ENCODE measurements at regions not wholly inside any gene's neighbourhood (a gene's known extent, or its start where the extent isn't known, plus 50 kb on each side); places are given as distances from the start of the nearest gene placed in this dataset.
"Not testable (repeated sequence)": the region's sequence is repeated elsewhere in the genome, so short reads cannot be mapped to it uniquely, and the experiment has no call there.

DNA sequence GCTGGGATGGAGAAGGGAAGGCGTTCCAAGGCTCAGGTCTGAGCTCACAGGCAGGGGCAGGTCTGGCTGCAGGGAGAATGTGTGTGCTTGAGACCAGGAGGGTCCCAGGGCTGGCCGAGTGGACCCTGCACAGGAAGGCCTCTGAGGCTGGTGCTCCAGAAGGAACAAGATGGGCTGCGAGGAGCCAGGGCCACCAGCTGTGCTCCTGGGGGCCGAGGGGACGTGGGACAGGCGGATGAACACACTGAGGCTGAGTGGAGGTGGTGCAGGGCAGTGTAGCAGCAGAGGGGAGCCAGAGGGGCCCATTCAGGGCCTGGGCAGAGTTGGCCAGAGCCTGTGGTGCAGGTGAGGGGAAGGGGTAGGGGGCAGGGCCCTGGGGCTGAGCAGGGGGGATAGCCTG is 249.7 kb downstream of the TMEM121 start:
- H4K91ac ChIP-seq (ENCODE audit: low read depth, low read length); H3K79me2 ChIP-seq (ENCODE audit: control insufficient read depth, insufficient read depth, low read length, poor library complexity); H3K79me1 ChIP-seq (ENCODE audit: low read length); H3K4me3 ChIP-seq (ENCODE audit: low read depth, low read length); H3K4me2 ChIP-seq (ENCODE audit: low read length); H3K14ac ChIP-seq (ENCODE audit: low read length); H3K4ac ChIP-seq (ENCODE audit: low read depth, low read length); H4K12ac ChIP-seq (ENCODE audit: low read depth, low read length); DNase-seq; H3K27ac ChIP-seq (ENCODE audit: low read depth, low read length); H2BK12ac ChIP-seq (ENCODE audit: low read length); H3K23ac ChIP-seq (ENCODE audit: low read length); H3K36me3 ChIP-seq (ENCODE audit: control insufficient read depth in 1 of 2, insufficient read depth in 2 of 2, low read length in 2 of 2); H3K27me3 ChIP-seq (ENCODE audit: insufficient read depth, low read length); H3K9ac ChIP-seq (ENCODE audit: low read length); H2AK5ac ChIP-seq (ENCODE audit: low read length); H3K4me1 ChIP-seq (ENCODE audit: control insufficient read depth in 1 of 2, insufficient read depth in 2 of 2, low read length in 2 of 2); H2BK5ac ChIP-seq (ENCODE audit: low read depth, low read length, poor library complexity); H2AFZ ChIP-seq (ENCODE audit: insufficient read depth, low read length, poor library complexity); H3K18ac ChIP-seq (ENCODE audit: low read length); H2BK120ac ChIP-seq (ENCODE audit: insufficient read depth, low read length, poor library complexity); H4K8ac ChIP-seq (ENCODE audit: low read depth, low read length): not testable (repeated sequence)
- H3K9me3 ChIP-seq (ENCODE audit: insufficient read depth, low read depth, low read length) = peaks cover 45% of the 10 kb centered on the region
- no CpG with 5 or more reads among the region's 6 CpGs for WGBS (ENCODE audit: extremely low coverage, insufficient coverage, insufficient read length)

DNA sequence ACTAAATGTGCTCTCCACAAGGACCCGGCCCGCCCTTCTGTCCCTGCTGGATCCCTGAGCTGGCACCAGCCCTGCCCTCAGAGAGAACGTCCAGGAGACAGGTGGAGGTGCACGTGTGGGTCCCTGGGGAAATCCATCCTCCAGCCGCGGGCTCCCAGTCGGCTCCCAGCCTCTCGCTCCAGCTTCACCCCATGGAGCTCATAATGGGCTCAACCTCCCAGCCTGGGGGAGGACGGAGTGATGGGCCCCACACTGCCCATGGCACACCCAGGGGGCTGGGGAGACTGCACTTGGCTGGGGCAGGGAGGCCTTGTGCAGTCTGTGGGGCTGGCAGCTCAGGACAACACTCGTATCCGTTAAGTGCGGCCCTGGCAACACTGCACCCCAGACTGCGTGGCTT is 250.5 kb downstream of the TMEM121 start:
- H4K12ac ChIP-seq (ENCODE audit: low read depth, low read length) = no peak overlapping the region
- H2BK120ac ChIP-seq (ENCODE audit: insufficient read depth, low read length, poor library complexity) = no peak overlapping the region
- H2BK5ac ChIP-seq (ENCODE audit: low read depth, low read length, poor library complexity) = no peak overlapping the region
- H4K8ac ChIP-seq (ENCODE audit: low read depth, low read length) = no peak overlapping the region
- no peak for DNase-seq
- no peaks in the 10 kb centered on the region for H3K4me1 ChIP-seq (ENCODE audit: control insufficient read depth in 1 of 2, insufficient read depth in 2 of 2, low read length in 2 of 2)
- no peak overlapping the region for H2AFZ ChIP-seq (ENCODE audit: insufficient read depth, low read length, poor library complexity)
- H3K9me3 ChIP-seq (ENCODE audit: insufficient read depth, low read depth, low read length) = peaks cover 41% of the 10 kb centered on the region
- H3K36me3 ChIP-seq (ENCODE audit: control insufficient read depth in 1 of 2, insufficient read depth in 2 of 2, low read length in 2 of 2) = no peaks in the 10 kb centered on the region
- H3K14ac ChIP-seq (ENCODE audit: low read length) = no peak overlapping the region
- H3K79me1 ChIP-seq (ENCODE audit: low read length) = no peaks in the 10 kb centered on the region
- H3K4me2 ChIP-seq (ENCODE audit: low read length) = no peak overlapping the region
- no peak overlapping the region for H2AK5ac ChIP-seq (ENCODE audit: low read length)
- no peaks in the 10 kb centered on the region for H3K27me3 ChIP-seq (ENCODE audit: insufficient read depth, low read length)
- no peak overlapping the region for H2BK12ac ChIP-seq (ENCODE audit: low read length)
- H3K4ac ChIP-seq (ENCODE audit: low read depth, low read length) = no peak overlapping the region
- no peak overlapping the region for H3K23ac ChIP-seq (ENCODE audit: low read length)
- no CpG with 5 or more reads among the region's 13 CpGs for whole genome bisulfite sequencing (ENCODE audit: extremely low coverage, insufficient coverage, insufficient read length)
- no peak overlapping the region for H3K18ac ChIP-seq (ENCODE audit: low read length)
- H4K91ac ChIP-seq (ENCODE audit: low read depth, low read length) = no peak overlapping the region
- no peak overlapping the region for H3K27ac ChIP-seq (ENCODE audit: low read depth, low read length)
- no peak overlapping the region for H3K9ac ChIP-seq (ENCODE audit: low read length)
- no peaks in the 10 kb centered on the region for H3K79me2 ChIP-seq (ENCODE audit: control insufficient read depth, insufficient read depth, low read length, poor library complexity)
- H3K4me3 ChIP-seq (ENCODE audit: low read depth, low read length) = no peak overlapping the region

DNA sequence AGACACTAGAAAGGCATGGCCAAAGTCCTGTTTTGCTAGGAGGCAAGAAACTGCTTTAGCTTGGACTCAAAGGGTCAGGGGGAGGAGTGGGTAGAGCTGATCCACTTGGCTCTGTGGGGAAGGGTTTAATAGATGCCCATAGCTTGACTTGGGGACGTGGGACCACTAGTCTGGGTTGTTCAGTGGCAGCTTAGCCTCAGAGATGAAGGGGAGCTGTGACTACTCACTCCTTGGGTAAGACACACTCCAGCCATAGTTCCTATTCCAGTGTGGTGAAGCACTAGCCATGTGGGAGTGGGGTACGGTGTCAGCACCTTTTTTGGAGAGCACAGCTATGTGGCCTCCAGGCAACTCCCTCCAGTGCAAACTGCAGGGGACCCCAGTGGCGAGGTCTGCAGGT is 257.3 kb downstream of the TMEM121 start:
- no peak overlapping the region for H2BK5ac ChIP-seq (ENCODE audit: low read depth, low read length, poor library complexity)
- no peak overlapping the region for H3K4ac ChIP-seq (ENCODE audit: low read depth, low read length)
- WGBS (ENCODE audit: extremely low coverage, insufficient coverage, insufficient read length) = no CpG with 5 or more reads among the region's 3 CpGs
- H3K4me2 ChIP-seq (ENCODE audit: low read length) = no peak overlapping the region
- H4K12ac ChIP-seq (ENCODE audit: low read depth, low read length) = no peak overlapping the region
- no peak overlapping the region for H3K23ac ChIP-seq (ENCODE audit: low read length)
- no peaks in the 10 kb centered on the region for H3K36me3 ChIP-seq (ENCODE audit: control insufficient read depth in 1 of 2, insufficient read depth in 2 of 2, low read length in 2 of 2)
- H3K18ac ChIP-seq (ENCODE audit: low read length) = no peak overlapping the region
- H3K4me3 ChIP-seq (ENCODE audit: low read depth, low read length) = no peak overlapping the region
- H3K14ac ChIP-seq (ENCODE audit: low read length) = no peak overlapping the region
- peaks cover 31% of the 10 kb centered on the region for H3K9me3 ChIP-seq (ENCODE audit: insufficient read depth, low read depth, low read length)
- no peak overlapping the region for H2AK5ac ChIP-seq (ENCODE audit: low read length)
- H4K8ac ChIP-seq (ENCODE audit: low read depth, low read length) = no peak overlapping the region
- no peak overlapping the region for H2BK120ac ChIP-seq (ENCODE audit: insufficient read depth, low read length, poor library complexity)
- H2AFZ ChIP-seq (ENCODE audit: insufficient read depth, low read length, poor library complexity) = no peak overlapping the region
- H4K91ac ChIP-seq (ENCODE audit: low read depth, low read length) = no peak overlapping the region
- H3K27ac ChIP-seq (ENCODE audit: low read depth, low read length) = no peak overlapping the region
- H3K9ac ChIP-seq (ENCODE audit: low read length) = no peak overlapping the region
- H2BK12ac ChIP-seq (ENCODE audit: low read length) = no peak overlapping the region
- H3K79me2 ChIP-seq (ENCODE audit: control insufficient read depth, insufficient read depth, low read length, poor library complexity) = no peaks in the 10 kb centered on the region
- H3K79me1 ChIP-seq (ENCODE audit: low read length) = no peaks in the 10 kb centered on the region
- H3K4me1 ChIP-seq (ENCODE audit: control insufficient read depth in 1 of 2, insufficient read depth in 2 of 2, low read length in 2 of 2) = no peaks in the 10 kb centered on the region
- DNase-seq = no peak
- no peaks in the 10 kb centered on the region for H3K27me3 ChIP-seq (ENCODE audit: insufficient read depth, low read length)

DNA sequence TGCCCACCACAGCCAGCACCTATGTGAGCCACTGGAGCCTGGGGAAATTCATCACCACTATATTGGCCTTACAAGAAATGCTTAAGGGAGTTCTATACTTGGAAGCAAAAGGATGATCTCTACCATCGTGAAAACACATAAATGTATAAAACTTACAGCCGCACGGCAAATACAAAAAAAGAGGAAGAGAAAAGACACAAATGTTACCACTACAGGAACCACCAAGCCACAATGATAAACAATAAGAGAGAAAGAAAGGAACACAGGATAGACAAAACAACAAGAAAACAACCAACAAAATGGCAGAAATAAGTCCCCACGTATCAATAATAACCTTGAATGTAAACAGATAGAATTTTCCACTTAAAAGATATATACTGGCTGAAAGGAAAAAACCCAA is 267.5 kb downstream of the TMEM121 start:
- Histone ChIP-seq H2AK5ac (ENCODE audit: low read length) (no peak overlapping the region), H4K8ac (ENCODE audit: low read depth, low read length) (no peak overlapping the region), H3K23ac (ENCODE audit: low read length) (no peak overlapping the region), H3K18ac (ENCODE audit: low read length) (no peak overlapping the region), H3K27me3 (ENCODE audit: insufficient read depth, low read length) (no peaks in the 10 kb centered on the region), H3K36me3 (ENCODE audit: control insufficient read depth in 1 of 2, insufficient read depth in 2 of 2, low read length in 2 of 2) (no peaks in the 10 kb centered on the region), H3K79me1 (ENCODE audit: low read length) (no peaks in the 10 kb centered on the region), H3K14ac (ENCODE audit: low read length) (no peak overlapping the region), H2AFZ (ENCODE audit: insufficient read depth, low read length, poor library complexity) (no peak overlapping the region), H3K9me3 (ENCODE audit: insufficient read depth, low read depth, low read length) (peaks cover 33% of the 10 kb centered on the region), H2BK120ac (ENCODE audit: insufficient read depth, low read length, poor library complexity) (no peak overlapping the region), H2BK12ac (ENCODE audit: low read length) (no peak overlapping the region), H3K4ac (ENCODE audit: low read depth, low read length) (no peak overlapping the region), H2BK5ac (ENCODE audit: low read depth, low read length, poor library complexity) (no peak overlapping the region), H4K91ac (ENCODE audit: low read depth, low read length) (no peak overlapping the region), H3K4me1 (ENCODE audit: control insufficient read depth in 1 of 2, insufficient read depth in 2 of 2, low read length in 2 of 2) (no peaks in the 10 kb centered on the region), H3K4me2 (ENCODE audit: low read length) (no peak overlapping the region), H3K9ac (ENCODE audit: low read length) (no peak overlapping the region), H3K79me2 (ENCODE audit: control insufficient read depth, insufficient read depth, low read length, poor library complexity) (no peaks in the 10 kb centered on the region), H3K27ac (ENCODE audit: low read depth, low read length) (no peak overlapping the region), H4K12ac (ENCODE audit: low read depth, low read length) (no peak overlapping the region), H3K4me3 (ENCODE audit: low read depth, low read length) (no peak overlapping the region)
- WGBS (ENCODE audit: extremely low coverage, insufficient coverage, insufficient read length) = no CpG with 5 or more reads among the region's 4 CpGs
- no peak for DNase-seq
